SHP77 (cell line): ENCODE measurements at regions not wholly inside any gene's neighbourhood (a gene's known extent, or its start where the extent isn't known, plus 50 kb on each side); places are given as distances from the start of the nearest gene placed in this dataset.

ENCODE experiments used
- DNase-seq, 2 experiments: peaks; one replicate each; lab custom pipeline; 2025; lab: John Stamatoyannopoulos, UW

- no peak for DNase-seq
These were observed 1471.8 kb upstream of the NUDT12 start for GRCh38 chr5:105034401-105034763.

GRCh38 chr5:105033637-105034400 is 1471.2 kb upstream of the NUDT12 start:
- no peak for DNase-seq

- DNase-seq, result no peak
These were observed 1470.3 kb upstream of the NUDT12 start for GRCh38 chr5:105032917-105033316.

- no peak for DNase-seq
These were observed 1467.6 kb upstream of the NUDT12 start for GRCh38 chr5:105030153-105030552.

DNA sequence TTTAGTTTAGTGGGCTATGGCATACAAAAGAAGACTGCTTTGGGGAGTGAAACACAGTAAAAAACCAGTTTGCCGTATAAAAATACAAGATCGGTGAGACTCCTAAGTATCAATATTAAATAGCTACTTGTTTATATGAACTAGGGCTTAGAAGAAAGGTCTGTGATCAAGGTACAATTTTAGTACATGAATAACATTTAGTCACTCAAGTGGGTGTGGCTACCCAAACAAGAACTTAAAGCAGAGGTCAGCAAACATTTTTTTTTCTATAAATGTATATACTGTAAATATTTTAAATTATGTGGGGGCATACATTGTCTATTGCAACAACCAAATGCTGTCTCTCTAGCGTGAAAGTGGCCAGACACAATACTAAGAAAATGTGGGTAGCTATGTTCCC is 1452.5 kb upstream of the NUDT12 start:
- DNase-seq, result no peak

- DNase-seq, result peak; percentile 2 to 6
These were observed 1436.0 kb upstream of the NUDT12 start for GRCh38 chr5:104998572-104998971.

DNA sequence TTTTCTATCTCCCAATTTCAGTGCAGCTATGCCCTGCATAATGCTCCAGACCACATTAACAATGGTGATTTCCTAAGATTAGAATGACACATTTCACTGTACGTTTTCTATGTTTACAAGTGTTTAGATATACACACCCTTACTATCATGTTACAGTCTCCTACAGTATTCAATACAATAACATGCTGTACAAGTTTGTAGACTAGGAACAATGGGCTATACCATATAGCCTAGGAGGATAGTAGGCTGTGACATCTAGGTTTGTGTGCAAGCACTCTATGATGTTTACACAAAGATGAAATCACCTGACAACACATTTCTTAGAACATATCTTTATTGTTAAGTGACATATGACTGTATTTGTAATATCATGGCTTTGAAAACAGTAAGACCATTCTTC is 1435.6 kb upstream of the NUDT12 start:
- peak; percentile 2 to 13 for DNase-seq

GRCh38 chr5:104987074-104987473 is 1424.5 kb upstream of the NUDT12 start:
- no peak for DNase-seq

DNA sequence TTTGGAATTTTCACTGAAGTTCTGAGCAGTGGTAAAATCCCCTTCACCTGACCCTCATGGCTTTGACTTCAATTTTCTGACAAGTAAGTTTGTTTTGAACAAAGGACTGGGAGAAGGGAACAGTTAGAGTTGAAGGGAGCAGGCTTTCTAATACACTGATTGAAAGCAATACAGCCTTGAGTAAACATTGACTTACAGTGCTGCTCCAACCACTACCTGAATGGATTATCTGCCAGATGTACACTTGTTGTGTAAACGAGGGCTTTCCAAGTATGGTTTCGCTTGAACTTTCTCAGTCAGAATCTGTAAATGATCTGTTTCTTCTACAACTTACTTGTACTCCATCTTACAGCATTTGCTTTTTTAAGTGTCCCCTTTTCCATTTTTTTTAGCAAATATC is 1414.9 kb upstream of the NUDT12 start:
- peak; percentile 54 to 64 for DNase-seq

DNA sequence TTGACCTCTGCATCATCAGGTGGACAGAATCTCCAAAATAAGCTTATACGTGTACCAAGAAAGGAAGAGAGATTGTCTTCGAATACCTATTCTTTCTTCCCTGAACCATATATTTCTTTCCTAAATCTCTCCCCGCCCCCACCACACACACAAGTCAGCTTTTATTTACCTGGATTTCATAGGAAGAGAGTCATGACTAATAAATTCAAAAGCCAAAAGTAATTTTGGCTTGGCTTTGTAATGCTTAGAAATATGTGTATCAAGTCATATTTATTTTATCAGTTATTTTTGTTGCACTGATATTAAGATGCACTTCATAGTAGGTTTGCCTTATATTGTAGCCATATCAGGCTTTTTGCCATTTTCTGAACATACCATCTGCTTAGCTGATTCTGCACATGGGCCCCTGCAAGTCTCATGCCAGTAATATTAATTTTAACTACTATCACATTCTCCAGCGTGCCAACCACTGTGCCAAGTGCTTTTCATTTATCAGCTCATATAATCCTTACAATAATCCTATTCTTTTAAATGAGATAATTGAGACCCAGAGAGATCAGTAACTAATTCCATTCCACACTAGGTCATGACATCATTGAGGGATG is 1405.3 kb upstream of the NUDT12 start:
- no peak for DNase-seq

GRCh38 chr5:104965006-104965405 is 1402.4 kb upstream of the NUDT12 start:
- DNase-seq, result peak; percentile 17 to 24

DNA sequence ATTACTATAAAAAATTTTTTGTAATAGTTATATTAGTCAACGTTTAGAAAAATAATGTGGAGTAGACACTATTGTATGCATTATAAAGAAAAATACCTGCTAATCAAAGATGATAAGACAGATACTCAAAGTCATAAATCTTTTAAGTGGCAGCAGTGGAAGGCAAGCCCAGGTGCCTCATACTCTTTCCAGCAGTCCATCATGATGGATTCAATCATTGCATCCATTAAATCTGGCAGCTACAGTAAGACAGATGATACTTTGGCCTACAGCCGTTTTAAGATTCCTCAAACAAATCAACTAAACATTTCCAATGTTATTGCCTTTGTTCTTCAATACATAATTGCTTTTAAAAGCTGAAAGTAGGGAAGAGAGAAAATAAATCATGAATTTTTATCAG is 1392.9 kb upstream of the NUDT12 start:
- no peak for DNase-seq

- no peak for DNase-seq
These were observed 1390.3 kb upstream of the NUDT12 start for GRCh38 chr5:104952876-104953275.

- no peak for DNase-seq
These were observed 1389.2 kb upstream of the NUDT12 start for GRCh38 chr5:104951829-104952228.

DNA sequence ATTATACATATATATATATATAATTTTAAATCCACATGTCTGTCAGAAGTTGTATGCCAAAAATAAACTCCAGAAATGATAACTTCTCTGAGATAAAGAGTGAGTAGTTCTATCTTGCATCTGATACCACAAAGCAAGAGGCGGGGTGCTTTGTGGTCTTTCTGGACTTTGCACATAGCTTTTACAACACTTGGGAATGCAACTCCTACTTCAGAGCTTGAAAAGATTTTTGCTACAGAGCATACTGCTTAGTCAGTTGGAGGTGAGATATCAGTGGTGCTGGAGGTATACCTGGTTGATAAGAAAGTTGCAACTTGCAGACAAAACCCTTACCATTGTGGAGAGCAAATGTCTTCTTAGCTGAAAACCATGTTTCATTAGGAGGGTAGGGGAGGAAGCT is 1384.5 kb upstream of the NUDT12 start:
- no peak for DNase-seq

- DNase-seq, result peak in 1 of 2 experiments; percentile 14
These were observed 1380.1 kb upstream of the NUDT12 start for GRCh38 chr5:104942735-104943134.

DNA sequence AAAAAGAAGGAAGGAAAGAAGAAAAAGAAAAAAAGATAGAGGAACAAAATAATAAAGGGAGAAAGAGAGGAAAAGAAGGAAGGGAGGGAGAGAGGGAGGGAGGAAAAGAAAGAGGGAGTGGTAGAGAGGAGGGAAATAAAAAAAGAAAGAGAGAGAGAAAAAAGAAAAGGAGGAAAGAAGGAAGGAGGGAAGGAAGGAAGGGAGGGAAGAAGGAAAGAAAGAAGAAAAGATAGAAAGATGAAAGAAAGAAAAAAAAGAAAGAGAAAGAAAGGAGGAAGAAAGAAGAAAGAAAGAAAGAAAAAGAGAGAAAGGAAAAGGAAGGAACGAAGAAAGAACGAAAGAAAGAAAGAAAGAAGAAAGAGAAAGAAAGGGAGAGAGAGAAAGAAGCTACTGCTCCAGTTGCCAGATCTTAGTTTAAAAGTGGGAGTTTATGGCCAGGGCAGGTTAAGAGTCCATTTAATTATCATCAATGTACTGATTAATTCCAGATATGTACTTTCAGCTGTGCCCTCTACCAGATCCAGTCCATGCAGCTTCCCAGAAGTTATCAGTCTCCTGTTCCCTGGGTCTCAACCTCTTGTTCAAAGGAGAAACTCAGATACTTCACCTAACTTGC is 1378.5 kb upstream of the NUDT12 start:
- no peak for DNase-seq

- DNase-seq, result no peak
These were observed 1375.0 kb upstream of the NUDT12 start for GRCh38 chr5:104937598-104937997.

DNA sequence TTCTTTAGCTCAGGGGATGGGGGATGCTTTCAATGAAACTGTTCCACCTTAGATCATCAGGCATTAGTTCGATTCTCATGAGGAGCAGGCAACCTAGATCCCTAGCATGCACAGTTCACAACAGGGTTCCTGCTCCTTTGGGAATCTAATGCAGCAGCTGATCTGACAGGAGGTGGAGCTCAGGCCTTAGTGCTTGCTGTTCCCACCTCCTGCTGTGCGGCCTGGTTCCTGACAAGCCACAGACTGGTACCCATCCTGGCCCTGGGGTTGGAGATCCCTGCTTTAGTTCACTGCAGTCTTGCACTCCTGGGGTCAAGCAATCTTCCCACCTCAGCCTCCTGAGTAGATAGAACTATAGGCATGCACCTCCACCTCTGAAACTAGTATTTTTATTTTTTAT is 1369.8 kb upstream of the NUDT12 start:
- DNase-seq, result no peak

DNA sequence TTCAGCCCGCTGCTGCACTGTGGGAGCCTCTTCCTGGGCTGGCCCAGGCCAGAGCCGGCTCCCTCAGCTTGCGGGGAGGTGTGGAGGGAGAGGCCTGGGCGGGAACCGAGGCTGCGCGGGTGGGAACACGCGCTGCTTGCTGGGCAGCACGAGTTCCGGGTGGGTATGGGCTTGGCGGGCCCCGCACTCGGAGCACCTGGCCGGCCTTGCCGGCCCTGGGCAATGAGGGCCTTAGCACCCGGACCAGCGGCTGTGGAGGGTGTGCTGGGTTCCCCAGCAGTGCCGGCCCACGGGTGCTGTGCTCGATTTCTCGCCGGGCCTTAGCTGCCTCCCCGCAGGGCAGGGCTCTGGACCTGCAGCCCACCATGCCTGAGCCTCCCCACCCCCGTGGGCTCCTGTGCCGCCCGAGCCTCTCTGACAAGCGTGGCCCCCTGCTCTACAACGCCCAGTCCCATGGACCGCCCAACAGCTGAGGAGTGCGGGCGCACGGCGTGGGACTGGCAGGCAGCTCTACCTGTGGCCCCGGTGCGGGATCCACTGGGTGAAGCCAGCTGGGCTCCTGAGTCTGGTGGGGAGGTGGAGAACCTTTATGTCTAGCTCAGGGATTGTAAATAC is 1366.4 kb upstream of the NUDT12 start:
- no peak for DNase-seq

DNA sequence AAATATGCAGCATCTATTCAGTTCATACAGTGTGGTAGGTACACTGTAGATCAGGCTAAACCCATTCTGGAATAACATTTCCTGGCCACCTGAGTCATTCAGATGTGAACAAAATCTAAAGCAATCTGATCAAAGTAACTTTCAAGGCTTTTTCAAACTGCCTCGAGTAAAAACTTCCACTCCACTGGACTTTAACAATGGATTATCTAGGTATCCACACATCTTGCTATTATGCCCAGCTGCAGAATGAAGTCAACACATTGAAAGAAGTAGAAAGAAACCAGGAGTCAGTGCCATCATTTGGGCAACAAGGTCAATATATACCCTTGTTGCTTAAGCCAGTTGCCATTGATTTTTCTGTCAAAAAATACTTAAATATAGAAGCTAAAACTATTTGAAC is 1352.6 kb upstream of the NUDT12 start:
- DNase-seq, result no peak

DNA sequence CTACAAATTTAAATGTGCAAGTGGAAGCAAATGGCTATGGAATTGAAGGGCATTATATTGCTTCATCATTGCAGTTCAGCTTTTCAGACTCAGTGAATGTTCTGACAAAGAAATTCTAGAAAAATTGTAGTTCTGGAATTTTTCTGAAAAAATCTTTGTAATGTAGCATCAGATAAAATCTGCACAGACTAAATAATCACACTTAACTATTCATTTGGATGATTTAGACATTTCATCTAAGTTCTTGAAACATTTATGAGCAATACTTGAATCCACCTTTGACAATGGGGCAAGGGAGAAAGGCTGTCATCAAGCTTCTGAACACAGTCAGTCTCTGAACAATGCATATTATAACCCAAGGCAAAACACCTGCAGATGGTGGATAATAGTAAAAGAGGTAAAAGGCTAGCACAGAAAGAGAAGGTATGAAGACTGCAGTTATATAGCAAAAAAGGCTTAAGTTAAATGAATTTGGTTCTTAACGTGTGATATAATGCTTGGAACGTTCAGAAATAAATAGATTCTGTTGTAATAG is 1352.0 kb upstream of the NUDT12 start:
- no peak for DNase-seq

DNA sequence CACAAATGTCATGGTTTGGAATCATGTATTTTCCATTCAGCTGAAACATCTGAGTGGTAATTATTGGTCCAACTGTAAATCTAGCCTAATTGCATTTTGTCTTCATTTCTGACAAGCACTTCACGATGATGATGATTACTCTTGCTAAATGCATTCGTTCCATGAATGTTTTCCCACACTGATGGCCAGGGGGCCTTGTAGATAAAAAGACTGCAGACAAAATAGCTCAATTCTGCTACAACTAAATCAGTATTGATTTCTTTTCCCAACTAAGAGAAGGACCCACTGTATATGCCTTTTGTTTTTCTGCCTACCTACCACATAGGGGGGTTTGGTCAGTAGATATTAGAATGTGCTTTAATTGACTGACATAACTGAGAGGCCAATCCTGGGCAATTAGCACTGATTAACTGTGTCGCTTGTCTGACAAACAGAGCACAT is 1351.3 kb upstream of the NUDT12 start:
- no peak for DNase-seq
